CD1c-positive myeloid dendritic cell (primary cell): ENCODE measurements at regions not wholly inside any gene's neighbourhood (a gene's known extent, or its start where the extent isn't known, plus 50 kb on each side); places are given as distances from the start of the nearest gene placed in this dataset.
A peak's percentile ranks its signal among the peaks of the same experiment; 100 is the strongest.
"Not testable (repeated sequence)": the region's sequence is repeated elsewhere in the genome, so short reads cannot be mapped to it uniquely, and the experiment has no call there.

Experiments
- DNase-seq: peaks from one replicate; pipeline ENCODE4 v3.0.0-alpha.2; 2016; ENCODE audit errors: extremely low spot score

- no peak for DNase-seq
Measured at GRCh38 chr6:138656364-138657064, 117.1 kb upstream of the CCDC28A start.

GRCh38 chr6:138657065-138657425, 116.5 kb upstream of the CCDC28A start:
- DNase-seq: no peak

GRCh38 chr6:138659998-138660397, 113.6 kb upstream of the CCDC28A start:
- DNase-seq: no peak

- DNase-seq: no peak
Measured at GRCh38 chr6:138662471-138662870, 111.1 kb upstream of the CCDC28A start.

- no peak for DNase-seq
Measured at GRCh38 chr6:138663892-138664291, 109.7 kb upstream of the CCDC28A start.

GRCh38 chr6:138664745-138665144, 108.8 kb upstream of the CCDC28A start:
- DNase-seq: no peak

- no peak for DNase-seq
Measured at GRCh38 chr6:138666636-138667035, 106.9 kb upstream of the CCDC28A start.

GRCh38 chr6:138667408-138667807, 106.2 kb upstream of the CCDC28A start:
- peak; percentile 19 for DNase-seq

- no peak for DNase-seq
Measured at GRCh38 chr6:138671351-138671750, 102.2 kb upstream of the CCDC28A start.

GRCh38 chr6:138673346-138674014, 100.1 kb upstream of the CCDC28A start:
- DNase-seq: peak; percentile 89

GRCh38 chr6:138674444-138674843, 99.1 kb upstream of the CCDC28A start:
- DNase-seq: not testable (repeated sequence)

GRCh38 chr6:138677538-138677937, 96.0 kb upstream of the CCDC28A start:
- DNase-seq: no peak

GRCh38 chr6:138678168-138678567, 95.4 kb upstream of the CCDC28A start:
- no peak for DNase-seq

- DNase-seq: no peak
Measured at GRCh38 chr6:138680085-138680484, 93.5 kb upstream of the CCDC28A start.

- no peak for DNase-seq
Measured at GRCh38 chr6:138681627-138682026, 91.9 kb upstream of the CCDC28A start.

- no peak for DNase-seq
Measured at GRCh38 chr6:138682704-138683527, 90.7 kb upstream of the CCDC28A start.

- DNase-seq: no peak
Measured at GRCh38 chr6:138685257-138685656, 88.3 kb upstream of the CCDC28A start.

GRCh38 chr6:138685781-138686180, 87.8 kb upstream of the CCDC28A start:
- no peak for DNase-seq

- DNase-seq: no peak
Measured at GRCh38 chr6:138688580-138688979, 85.0 kb upstream of the CCDC28A start.

GRCh38 chr6:138689849-138690248, 83.7 kb upstream of the CCDC28A start:
- no peak for DNase-seq

- no peak for DNase-seq
Measured at GRCh38 chr6:138690975-138691594, 82.5 kb upstream of the CCDC28A start.

- DNase-seq: no peak
Measured at GRCh38 chr6:138691595-138692057, 81.9 kb upstream of the CCDC28A start.
